Right atrium auricular region (tissue), 2 donors: ENCODE measurements at regions not wholly inside any gene's neighbourhood (a gene's known extent, or its start where the extent isn't known, plus 50 kb on each side); places are given as distances from the start of the nearest gene placed in this dataset.

ENCODE experiments used
- DNase-seq: peaks from one replicate; pipeline ENCODE4 v3.0.0-alpha.2; 2019; ENCODE audit warnings: low spot score
- H3K27ac ChIP-seq, 2 donors: fragments of 200-600 bp; sonication (generic); 1 replicate in 1 of 2; 2 replicates in 1 of 2; pipeline ENCODE4 v1.5.1; 2016 to 2019
- H3K27me3 ChIP-seq, 2 donors: fragments of 200-600 bp; sonication (generic); one replicate each; pipeline versions ENCODE4 v1.5.1 to v1.6.0; 2017 to 2019
- H3K36me3 ChIP-seq: fragments of 200-600 bp; sonication (generic); one replicate; pipeline ENCODE4 v1.5.1; 2016
- H3K4me1 ChIP-seq, 2 donors: fragments of 200-600 bp; sonication (generic); one replicate each; pipeline versions ENCODE4 v1.5.1 to v1.6.0; 2017 to 2019
- H3K4me3 ChIP-seq, 2 donors: fragments of 200-600 bp; sonication (generic); 1 replicate in 1 of 2; 2 replicates in 1 of 2; pipeline ENCODE4 v1.5.1; 2017 to 2019; ENCODE audit warnings: mild to moderate bottlenecking in 1 of 2, moderate library complexity in 1 of 2
- H3K9me3 ChIP-seq, 2 donors: fragments of 200-600 bp; sonication (generic); one replicate each; pipeline ENCODE4 v1.5.1; 2019
- TF ChIP-seq, protein P1 (sequence below), 2 donors: fragments of 200-600 bp; sonication (generic); IDR thresholded peaks; one replicate each; pipeline ENCODE4 v1.5.1; 2019; ENCODE audit warnings: antibody characterized with exemption in 2 of 2

DNA sequence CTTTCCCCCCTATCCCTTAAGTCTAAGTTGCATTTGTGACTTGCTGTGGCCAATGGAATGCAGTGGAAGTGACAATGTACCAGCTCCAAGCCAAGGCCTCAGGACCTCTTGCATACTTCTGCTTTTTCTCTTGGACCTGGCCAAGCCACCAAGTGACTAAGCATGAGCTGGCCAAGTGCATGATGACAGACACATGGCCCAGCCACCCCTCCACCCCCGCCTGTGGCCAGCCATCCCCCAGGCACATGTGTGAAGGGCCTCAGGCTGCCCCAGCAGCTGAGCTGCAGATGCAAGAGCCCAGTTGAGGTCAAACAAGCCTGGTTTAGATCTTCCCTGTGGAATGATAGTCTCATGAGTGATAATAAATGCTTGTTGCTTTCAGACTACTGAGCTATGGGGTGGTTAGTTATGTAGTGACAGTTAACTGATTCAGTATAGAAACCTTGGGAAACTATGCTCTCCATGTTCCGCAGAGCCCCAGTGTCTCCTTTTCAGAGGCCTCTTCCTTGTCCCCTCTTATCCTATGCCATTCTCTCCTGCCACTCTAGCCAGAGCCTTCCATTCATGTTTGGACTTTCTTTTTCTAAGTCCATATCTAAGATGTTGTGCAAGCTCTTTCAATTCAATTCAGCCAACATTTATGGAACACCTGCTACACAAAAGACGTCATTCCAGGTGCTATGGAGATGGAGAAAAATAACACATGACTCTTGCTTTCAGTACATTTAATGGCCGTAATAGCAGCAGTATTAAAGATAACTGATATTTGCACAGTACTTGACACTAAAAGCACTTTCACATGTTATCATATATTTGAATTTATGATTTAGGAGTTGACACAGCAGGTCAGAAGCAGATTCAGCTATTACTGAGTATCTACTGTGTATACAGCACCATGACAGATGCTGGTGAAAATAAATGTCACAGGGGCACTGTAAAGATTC is 55.5 kb upstream of the LOXL4 start:
- H3K9me3 ChIP-seq, result no peaks in the 10 kb centered on the region
- no peaks in the 10 kb centered on the region for H3K36me3 ChIP-seq
- peak overlapping the region; percentile 61 to 68 for H3K27ac ChIP-seq
- no peaks in the 10 kb centered on the region for H3K27me3 ChIP-seq
- no peak overlapping the region for H3K4me3 ChIP-seq
- peaks cover 0 to 23% of the 10 kb centered on the region in 2 donors for H3K4me1 ChIP-seq
- TF ChIP-seq, protein P1, sequence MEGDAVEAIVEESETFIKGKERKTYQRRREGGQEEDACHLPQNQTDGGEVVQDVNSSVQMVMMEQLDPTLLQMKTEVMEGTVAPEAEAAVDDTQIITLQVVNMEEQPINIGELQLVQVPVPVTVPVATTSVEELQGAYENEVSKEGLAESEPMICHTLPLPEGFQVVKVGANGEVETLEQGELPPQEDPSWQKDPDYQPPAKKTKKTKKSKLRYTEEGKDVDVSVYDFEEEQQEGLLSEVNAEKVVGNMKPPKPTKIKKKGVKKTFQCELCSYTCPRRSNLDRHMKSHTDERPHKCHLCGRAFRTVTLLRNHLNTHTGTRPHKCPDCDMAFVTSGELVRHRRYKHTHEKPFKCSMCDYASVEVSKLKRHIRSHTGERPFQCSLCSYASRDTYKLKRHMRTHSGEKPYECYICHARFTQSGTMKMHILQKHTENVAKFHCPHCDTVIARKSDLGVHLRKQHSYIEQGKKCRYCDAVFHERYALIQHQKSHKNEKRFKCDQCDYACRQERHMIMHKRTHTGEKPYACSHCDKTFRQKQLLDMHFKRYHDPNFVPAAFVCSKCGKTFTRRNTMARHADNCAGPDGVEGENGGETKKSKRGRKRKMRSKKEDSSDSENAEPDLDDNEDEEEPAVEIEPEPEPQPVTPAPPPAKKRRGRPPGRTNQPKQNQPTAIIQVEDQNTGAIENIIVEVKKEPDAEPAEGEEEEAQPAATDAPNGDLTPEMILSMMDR (IDR thresholded peaks at IDR 0.05), result no peak
- DNase-seq, result peak; percentile 87

DNA sequence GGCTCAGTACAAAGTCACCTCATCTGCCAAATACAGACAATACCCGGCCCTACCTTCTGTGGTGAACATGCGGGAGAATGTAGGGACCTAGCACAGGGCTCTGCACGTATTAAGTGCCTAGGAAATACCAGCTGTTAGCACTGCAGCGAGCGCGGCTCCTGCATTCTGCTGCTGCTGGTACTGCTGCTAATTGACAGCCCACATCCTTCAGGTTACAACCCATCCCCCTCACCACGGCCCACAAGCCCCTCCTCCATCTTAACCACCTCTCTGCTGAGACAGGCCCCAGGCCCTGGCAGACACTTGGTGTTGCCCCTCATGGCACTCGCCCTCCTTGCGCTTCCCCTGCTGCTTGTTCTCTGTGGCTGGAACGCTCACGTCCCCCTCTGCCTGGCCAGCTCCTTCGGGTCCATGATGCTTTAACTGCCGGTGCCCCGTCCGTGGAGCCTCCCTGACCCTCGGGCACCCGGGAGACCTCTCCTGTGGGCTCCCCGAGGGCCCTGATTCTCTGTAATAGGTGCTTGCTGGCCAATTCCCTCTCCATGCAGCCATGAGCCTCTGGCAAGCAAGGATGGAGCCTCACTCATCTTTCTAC is 53.3 kb upstream of the LOXL4 start:
- no peaks in the 10 kb centered on the region for H3K27me3 ChIP-seq
- no peak overlapping the region for H3K4me3 ChIP-seq
- DNase-seq, result no peak
- no peaks in the 10 kb centered on the region for H3K36me3 ChIP-seq
- H3K9me3 ChIP-seq, result no peaks in the 10 kb centered on the region
- H3K27ac ChIP-seq, result no peak overlapping the region
- peaks cover 0 to 27% of the 10 kb centered on the region in 2 donors for H3K4me1 ChIP-seq
- TF ChIP-seq, protein P1 (IDR thresholded peaks at IDR 0.05), result no peak

DNA sequence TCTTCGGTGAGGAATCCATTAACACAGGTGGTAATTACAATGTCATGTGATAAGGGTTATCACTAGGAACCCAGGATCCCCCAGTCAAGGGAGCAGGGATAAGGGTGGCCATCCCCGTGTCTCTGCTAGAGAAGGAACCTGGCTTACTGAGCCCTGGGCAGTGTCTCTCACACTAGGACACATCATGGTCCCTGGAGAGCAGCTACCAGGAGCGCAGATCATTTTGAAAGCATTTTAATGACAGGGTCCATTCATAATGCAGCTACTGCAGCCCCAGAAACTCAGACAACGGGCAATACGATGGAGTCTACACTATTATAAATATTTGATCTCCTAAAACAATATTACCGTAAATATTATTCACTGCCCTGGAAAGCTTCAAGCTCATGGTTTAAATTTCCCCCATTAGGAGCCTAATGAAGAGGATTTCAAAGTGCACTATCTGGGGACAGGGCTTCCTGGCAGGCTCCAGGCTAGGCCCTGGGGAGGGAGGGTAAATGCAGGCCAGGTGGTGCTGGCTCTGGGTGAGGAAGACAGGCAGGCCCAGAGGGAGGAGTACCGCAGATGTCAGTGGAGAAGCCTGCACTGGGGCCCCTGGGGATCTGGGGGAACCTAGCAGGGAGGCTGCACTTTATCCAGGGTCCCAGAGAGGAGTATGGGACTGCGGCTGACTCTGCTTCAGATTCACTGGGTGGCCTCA is 52.6 kb upstream of the LOXL4 start:
- no peaks in the 10 kb centered on the region for H3K27me3 ChIP-seq
- H3K4me1 ChIP-seq, result peaks cover 0 to 34% of the 10 kb centered on the region in 2 donors
- no peaks in the 10 kb centered on the region for H3K9me3 ChIP-seq
- no peak for DNase-seq
- TF ChIP-seq, protein P1 (IDR thresholded peaks at IDR 0.05), result no peak
- H3K36me3 ChIP-seq, result no peaks in the 10 kb centered on the region
- no peak overlapping the region for H3K4me3 ChIP-seq
- no peak overlapping the region for H3K27ac ChIP-seq

DNA sequence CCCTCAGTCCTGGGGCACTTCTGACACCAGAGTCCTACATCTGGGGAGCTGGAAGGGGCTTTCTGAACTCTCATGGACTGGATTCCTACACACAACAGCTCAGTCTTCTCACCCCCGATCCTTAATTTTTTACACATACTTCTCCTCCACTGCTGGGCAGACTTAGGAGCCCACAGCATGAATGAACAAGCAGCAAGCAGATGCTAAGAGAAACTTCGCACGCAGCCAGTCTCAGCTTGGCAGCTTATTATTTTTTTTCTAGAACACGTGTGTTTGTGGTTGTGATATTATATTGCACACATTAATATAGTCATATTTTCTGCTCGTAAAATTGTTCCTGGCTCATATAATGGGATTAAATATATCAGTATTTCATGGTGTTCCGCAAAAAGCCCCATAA is 50.9 kb upstream of the LOXL4 start:
- DNase-seq, result no peak
- Histone ChIP-seq H3K27ac (no peak overlapping the region), H3K9me3 (no peaks in the 10 kb centered on the region), H3K4me3 (no peak overlapping the region), H3K36me3 (no peaks in the 10 kb centered on the region), H3K27me3 (no peaks in the 10 kb centered on the region), H3K4me1 (peaks cover 0 to 31% of the 10 kb centered on the region in 2 donors)
- TF ChIP-seq, protein P1 (IDR thresholded peaks at IDR 0.05), result no peak
